Smooth muscle cell (in vitro differentiated cells): ENCODE measurements at regions not wholly inside any gene's neighbourhood (a gene's known extent, or its start where the extent isn't known, plus 50 kb on each side); places are given as distances from the start of the nearest gene placed in this dataset.

Experiments
- DNase-seq: peaks from one replicate; lab custom pipeline; 2025; ENCODE audit not compliant: unreplicated experiment; lab: John Stamatoyannopoulos, UW
- H2AFZ ChIP-seq: fragments of 200-600 bp; sonication (generic); 2 replicates; pipeline ENCODE4 v1.6.0; 2016; ENCODE audit warnings: antibody characterized with exemption, low read depth, mild to moderate bottlenecking
- H3F3A ChIP-seq: fragments of 200-600 bp; sonication (generic); 2 replicates; pipeline ENCODE4 v1.6.0; 2017; ENCODE audit warnings: antibody characterized with exemption, low read depth
- H3K27ac ChIP-seq: fragments of 200-600 bp; sonication (generic); 2 replicates; pipeline ENCODE4 v1.5.1; 2016; ENCODE audit warnings: low read depth, mild to moderate bottlenecking
- H3K27me3 ChIP-seq: fragments of 200-600 bp; sonication (generic); 2 replicates; pipeline ENCODE4 v1.6.1; 2016; ENCODE audit warnings: low read depth, mild to moderate bottlenecking
- H3K36me3 ChIP-seq: fragments of 200-600 bp; sonication (generic); 2 replicates; pipeline ENCODE4 v1.5.1; 2016; ENCODE audit warnings: low read depth
- H3K4me1 ChIP-seq: fragments of 200-600 bp; sonication (generic); 2 replicates; pipeline ENCODE4 v1.5.1; 2016; ENCODE audit warnings: low read depth
- H3K4me2 ChIP-seq: fragments of 200-600 bp; sonication (generic); 2 replicates; pipeline ENCODE4 v1.6.0; 2016; ENCODE audit warnings: mild to moderate bottlenecking
- H3K4me3 ChIP-seq: fragments of 200-600 bp; sonication (generic); 2 replicates; pipeline ENCODE4 v1.5.1; 2016; ENCODE audit warnings: mild to moderate bottlenecking
- H3K79me2 ChIP-seq: fragments of 200-600 bp; sonication (generic); 2 replicates; pipeline ENCODE4 v1.6.0; 2016; ENCODE audit warnings: low read depth, mild to moderate bottlenecking
- H3K9ac ChIP-seq: fragments of 200-600 bp; sonication (generic); 2 replicates; pipeline ENCODE4 v1.6.0; 2016; ENCODE audit warnings: low read depth
- H3K9me3 ChIP-seq: fragments of 200-600 bp; sonication (generic); replicated peaks from 2 replicates; pipeline ENCODE4 v1.5.1; 2016; ENCODE audit warnings: low read depth
- H4K20me1 ChIP-seq: fragments of 200-600 bp; sonication (generic); 2 replicates; pipeline ENCODE4 v1.6.0; 2016; ENCODE audit warnings: low read depth
- WGBS: methylation state at CpG from one replicate; pipeline ENCODE4 v1.1.7; 2016; ENCODE audit warnings: low lambda C conversion rate; 5-methylcytosine and 5-hydroxymethylcytosine counted together
- TF ChIP-seq, protein P1 (sequence below): fragments of 200-600 bp; sonication (generic); IDR thresholded peaks from 2 replicates; pipeline ENCODE4 v1.5.1; 2017; ENCODE audit warnings: borderline replicate concordance, mild to moderate bottlenecking, antibody characterized with exemption; ENCODE audit not compliant: insufficient read depth, poor library complexity, severe bottlenecking

DNA sequence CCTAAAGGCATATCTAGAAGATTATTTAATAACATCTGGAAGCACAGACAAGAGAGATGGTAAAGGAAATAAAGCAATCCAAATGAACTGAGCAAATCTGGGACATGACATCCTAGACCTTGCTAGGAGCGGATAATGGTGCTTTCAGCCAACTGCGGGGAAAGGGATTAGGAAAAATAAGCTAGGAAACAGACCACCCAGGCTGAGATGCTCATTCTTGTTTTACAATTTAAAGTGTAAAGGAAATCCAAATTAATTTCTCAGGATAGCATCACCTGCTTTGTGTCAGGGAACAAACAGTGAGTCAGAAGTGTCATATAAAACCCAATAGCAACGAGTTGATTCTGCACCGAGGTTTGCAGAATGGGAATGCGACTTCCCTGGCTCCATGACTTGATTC, 112.5 kb upstream of the CXCR4 start:
- H2AFZ ChIP-seq: no peak overlapping the region
- H4K20me1 ChIP-seq: no peaks in the 10 kb centered on the region
- H3F3A ChIP-seq: no peaks in the 10 kb centered on the region
- H3K79me2 ChIP-seq: no peaks in the 10 kb centered on the region
- H3K9me3 ChIP-seq: no peaks in the 10 kb centered on the region
- DNase-seq: no peak
- no peak overlapping the region for H3K27ac ChIP-seq
- H3K4me3 ChIP-seq: no peak overlapping the region
- no peak overlapping the region for H3K9ac ChIP-seq
- H3K4me2 ChIP-seq: no peak overlapping the region
- TF ChIP-seq, protein P1, sequence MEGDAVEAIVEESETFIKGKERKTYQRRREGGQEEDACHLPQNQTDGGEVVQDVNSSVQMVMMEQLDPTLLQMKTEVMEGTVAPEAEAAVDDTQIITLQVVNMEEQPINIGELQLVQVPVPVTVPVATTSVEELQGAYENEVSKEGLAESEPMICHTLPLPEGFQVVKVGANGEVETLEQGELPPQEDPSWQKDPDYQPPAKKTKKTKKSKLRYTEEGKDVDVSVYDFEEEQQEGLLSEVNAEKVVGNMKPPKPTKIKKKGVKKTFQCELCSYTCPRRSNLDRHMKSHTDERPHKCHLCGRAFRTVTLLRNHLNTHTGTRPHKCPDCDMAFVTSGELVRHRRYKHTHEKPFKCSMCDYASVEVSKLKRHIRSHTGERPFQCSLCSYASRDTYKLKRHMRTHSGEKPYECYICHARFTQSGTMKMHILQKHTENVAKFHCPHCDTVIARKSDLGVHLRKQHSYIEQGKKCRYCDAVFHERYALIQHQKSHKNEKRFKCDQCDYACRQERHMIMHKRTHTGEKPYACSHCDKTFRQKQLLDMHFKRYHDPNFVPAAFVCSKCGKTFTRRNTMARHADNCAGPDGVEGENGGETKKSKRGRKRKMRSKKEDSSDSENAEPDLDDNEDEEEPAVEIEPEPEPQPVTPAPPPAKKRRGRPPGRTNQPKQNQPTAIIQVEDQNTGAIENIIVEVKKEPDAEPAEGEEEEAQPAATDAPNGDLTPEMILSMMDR: no peak
- peaks cover 28% of the 10 kb centered on the region for H3K4me1 ChIP-seq
- H3K36me3 ChIP-seq: no peaks in the 10 kb centered on the region
- 64% methylated on average over 5 of the region's 5 CpGs for WGBS
- H3K27me3 ChIP-seq: no peaks in the 10 kb centered on the region

DNA sequence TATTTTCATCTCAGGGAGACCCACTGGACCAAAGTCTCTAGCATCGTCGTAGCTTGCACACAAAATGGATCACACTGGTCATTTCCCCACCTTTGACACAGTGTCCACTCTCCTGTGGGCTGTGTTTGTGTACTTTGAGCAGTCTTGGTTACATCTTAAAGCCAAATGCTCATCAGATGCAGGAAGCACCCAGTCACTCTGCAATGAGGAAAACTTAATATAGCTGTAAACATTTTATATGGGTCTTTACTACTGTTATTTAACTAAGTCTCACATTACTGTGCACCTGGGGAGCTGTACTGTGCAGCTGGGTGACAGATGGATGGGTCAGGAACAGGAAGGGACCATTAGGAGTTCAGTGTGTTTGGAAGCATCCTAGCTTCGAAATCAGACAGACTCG, 109.0 kb upstream of the CXCR4 start:
- Histone ChIP-seq H3K9me3 (no peaks in the 10 kb centered on the region), H3K4me2 (no peak overlapping the region), H3K9ac (no peak overlapping the region), H2AFZ (no peak overlapping the region), H3K4me3 (no peak overlapping the region), H3K27me3 (no peaks in the 10 kb centered on the region), H3F3A (no peaks in the 10 kb centered on the region), H3K36me3 (no peaks in the 10 kb centered on the region), H3K27ac (no peak overlapping the region), H4K20me1 (no peaks in the 10 kb centered on the region), H3K4me1 (peaks cover 18% of the 10 kb centered on the region), H3K79me2 (no peaks in the 10 kb centered on the region)
- TF ChIP-seq, protein P1: no peak
- DNase-seq: no peak
- 96% methylated on average over 4 of the region's 4 CpGs for WGBS

DNA sequence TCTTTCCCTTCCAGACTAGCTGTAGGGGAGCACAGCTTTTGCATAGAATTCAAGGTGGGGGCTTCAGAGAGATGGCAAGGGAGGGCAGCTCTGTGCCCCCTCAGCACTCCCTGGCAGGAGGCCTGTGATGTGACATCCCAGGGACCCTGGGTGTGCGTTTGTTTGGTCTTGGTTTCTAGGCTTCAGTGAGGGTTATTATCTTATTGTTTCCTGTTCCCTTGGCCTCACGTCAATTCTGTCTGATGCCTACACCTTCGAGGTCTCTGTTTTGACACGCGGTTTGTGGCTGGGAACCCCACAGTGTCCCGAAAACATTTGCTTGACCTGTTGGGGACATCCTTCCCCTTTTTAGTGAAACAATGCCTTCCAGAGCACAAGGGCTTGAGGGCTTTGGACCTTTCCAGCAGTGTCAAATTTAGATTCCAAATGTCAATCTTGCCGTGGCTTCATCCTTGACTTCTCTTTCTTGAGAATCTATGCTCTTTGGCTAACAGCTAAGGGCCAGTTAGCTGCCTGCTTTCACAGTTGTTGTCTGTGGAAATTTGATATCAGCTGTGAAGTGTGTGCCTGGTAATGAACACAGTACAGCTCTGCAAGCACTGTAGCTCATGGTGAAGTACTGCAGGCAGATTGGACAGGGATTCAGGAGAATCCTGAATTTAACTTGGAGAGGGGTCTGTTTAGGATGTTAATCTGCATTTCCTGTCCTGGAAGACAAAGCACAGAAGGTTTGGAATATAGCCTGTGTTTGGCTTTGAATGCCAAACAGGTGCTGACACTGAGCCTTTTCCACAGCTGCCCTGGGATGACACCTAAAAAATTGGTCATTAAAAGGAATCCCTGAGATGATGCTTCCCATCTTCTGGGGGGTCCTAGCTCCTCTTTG, 108.2 kb upstream of the CXCR4 start:
- H3K4me3 ChIP-seq: no peak overlapping the region
- 83% methylated on average over 7 of the region's 7 CpGs for WGBS

More for the DNA sequence above, 108.2 kb upstream of the CXCR4 start:
- H3K27ac ChIP-seq: no peak overlapping the region
- no peaks in the 10 kb centered on the region for H3K9me3 ChIP-seq
- H3K79me2 ChIP-seq: no peaks in the 10 kb centered on the region
- no peak for DNase-seq
- no peaks in the 10 kb centered on the region for H4K20me1 ChIP-seq
- H3K4me1 ChIP-seq: peaks cover 13% of the 10 kb centered on the region
- no peaks in the 10 kb centered on the region for H3F3A ChIP-seq
- TF ChIP-seq, protein P1: no peak
- no peaks in the 10 kb centered on the region for H3K27me3 ChIP-seq
- no peak overlapping the region for H3K9ac ChIP-seq
- no peak overlapping the region for H2AFZ ChIP-seq
- H3K36me3 ChIP-seq: no peaks in the 10 kb centered on the region
- no peak overlapping the region for H3K4me2 ChIP-seq
